ENCODE measurements at regions not wholly inside any gene's neighbourhood (a gene's known extent, or its start where the extent isn't known, plus 50 kb on each side); places are given as distances from the start of the nearest gene placed in this dataset.
"Not testable (repeated sequence)": the region's sequence is repeated elsewhere in the genome, so short reads cannot be mapped to it uniquely, and the experiment has no call there.

DNA sequence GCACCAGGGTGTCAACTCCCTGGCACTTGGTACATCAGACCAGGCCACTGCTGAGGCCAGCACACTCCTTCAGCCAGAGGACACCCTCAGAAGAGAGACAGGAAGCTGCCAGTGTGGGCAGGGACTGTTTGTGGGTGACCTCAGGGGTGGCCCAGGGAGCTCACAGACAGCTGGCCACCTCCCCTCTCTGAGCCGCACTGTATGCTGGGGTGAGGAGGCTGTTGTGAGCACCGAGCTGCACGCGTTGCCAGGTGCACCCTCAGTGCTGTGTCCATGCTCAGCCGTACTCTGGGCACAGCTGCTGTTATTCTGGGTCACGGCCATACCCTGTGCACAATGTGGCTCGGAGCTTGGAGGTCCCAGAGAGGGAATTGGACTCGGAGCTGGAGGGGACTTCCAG, 61.5 kb upstream of the NANOS1 start:
- no peak for DNase-seq

DNA sequence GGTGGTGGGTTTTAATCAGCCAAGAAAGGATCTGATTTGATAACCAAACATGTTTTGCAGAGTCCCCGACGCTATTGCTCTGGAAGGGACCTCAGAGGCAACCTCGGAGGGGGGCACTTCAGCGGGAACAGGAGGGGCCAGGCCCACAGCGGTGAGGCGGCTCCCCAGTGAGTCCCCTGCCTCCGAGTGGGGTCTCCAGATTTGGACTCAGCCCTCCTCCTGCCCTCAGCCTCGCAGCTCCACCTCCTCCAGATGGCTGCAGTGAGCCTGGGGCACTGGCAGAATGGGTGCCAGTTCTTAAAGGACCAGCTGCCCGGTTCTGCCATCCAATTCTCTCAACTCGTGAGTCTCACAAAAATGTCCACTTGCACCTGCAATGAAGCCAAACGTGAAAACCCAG, 61.0 kb upstream of the NANOS1 start:
- DNase-seq, result no peak

- DNase-seq, result no peak
These were observed 60.5 kb upstream of the NANOS1 start for GRCh38 chr10:118969014-118969413.

DNA sequence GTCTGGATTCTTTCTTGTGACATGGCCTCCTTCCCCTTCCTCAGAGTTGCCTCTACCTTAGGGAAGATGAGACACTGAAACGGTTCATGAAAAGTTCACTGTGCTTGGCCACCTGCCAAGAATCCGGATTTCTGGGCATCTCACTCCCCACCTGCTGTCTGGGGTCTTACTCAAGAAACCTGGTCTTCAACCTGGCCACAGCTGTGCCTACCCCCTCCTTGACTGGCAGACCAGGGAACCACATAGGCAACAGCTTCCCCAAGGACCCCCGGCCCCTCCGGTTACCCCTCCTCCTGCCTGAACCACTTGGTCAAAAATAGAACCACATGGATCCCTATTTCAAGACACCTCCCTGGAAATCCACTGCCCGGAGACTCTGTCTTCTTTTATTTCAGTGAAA, 58.7 kb upstream of the NANOS1 start:
- DNase-seq, result no peak

- no peak for DNase-seq
These were observed 58.3 kb upstream of the NANOS1 start for GRCh38 chr10:118971187-118971586.

DNA sequence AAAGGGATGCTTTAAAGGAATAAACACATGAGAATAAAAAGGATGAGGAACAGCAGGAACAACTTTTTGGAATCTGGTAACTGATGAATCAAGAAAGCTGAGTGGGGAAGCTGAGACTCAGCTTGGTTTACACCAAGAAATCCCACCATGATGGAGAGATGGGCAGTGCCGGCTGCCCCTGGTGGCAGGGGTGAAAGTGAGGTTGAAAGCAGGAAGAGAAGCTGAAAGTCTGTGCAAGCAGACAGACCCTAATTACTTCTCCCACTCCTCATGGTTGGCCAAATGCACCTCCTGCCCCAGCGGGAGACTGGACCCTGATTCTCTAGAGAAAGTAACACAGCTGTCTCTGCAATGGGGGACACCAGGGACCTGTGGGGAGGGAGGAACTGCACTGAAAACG, 57.6 kb upstream of the NANOS1 start:
- no peak for DNase-seq

DNA sequence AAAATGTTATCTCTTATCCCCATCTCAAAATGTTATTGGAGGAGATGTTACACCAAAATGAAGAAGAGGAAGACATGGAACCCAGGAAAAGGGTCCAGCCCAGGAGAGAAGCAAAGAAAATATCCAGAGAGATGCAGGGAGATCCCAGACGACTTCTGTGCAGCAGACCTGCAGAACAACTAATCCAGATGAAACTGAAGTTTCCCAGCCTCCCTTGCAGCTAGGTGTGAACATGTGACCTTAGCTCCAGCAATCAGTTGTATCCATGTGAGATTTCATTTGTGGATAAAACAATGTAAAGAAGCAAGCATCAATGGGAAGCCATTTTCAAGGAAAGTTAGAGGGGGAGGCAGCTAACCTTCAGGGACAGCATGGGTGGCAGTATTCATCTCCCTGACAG, 55.8 kb upstream of the NANOS1 start:
- no peak for DNase-seq

DNA sequence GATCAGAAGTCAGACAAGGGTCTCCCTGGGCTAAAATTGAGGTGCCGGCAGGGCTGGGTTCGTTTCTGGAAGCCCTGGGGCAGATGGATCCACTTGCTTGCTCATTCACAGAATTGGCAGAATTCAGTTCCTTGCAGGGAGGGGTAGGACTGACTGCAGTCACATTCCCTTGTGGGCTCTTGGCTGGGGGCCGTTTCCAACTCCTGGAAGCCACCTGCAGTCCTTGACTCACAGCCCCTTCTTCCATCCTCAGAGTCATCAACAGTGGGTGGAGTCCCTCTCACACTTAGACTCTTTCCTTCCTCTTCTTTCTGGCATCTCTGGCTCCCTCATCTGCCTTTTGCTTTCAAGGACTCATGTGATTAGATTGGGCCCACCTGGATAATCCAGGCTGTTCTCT, 54.6 kb upstream of the NANOS1 start:
- DNase-seq, result no peak

DNA sequence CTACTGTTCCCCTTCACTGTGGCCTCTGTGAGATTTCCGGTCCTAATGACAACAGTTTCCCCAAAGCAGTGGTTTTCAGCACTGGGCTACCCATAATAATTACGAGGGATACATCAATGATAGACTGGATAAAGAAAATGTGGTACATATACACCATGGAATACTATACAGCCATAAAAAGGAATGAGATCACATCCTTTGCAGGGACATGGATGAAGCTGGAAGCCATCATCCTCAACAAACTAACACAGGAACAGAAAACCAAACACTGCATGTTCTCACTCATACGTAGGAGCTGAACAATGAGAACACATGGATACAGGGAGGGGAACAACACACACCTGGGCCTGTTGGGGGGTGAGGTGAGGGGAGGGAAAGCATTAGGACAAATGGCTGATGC, 53.3 kb upstream of the NANOS1 start:
- not testable (repeated sequence) for DNase-seq

DNA sequence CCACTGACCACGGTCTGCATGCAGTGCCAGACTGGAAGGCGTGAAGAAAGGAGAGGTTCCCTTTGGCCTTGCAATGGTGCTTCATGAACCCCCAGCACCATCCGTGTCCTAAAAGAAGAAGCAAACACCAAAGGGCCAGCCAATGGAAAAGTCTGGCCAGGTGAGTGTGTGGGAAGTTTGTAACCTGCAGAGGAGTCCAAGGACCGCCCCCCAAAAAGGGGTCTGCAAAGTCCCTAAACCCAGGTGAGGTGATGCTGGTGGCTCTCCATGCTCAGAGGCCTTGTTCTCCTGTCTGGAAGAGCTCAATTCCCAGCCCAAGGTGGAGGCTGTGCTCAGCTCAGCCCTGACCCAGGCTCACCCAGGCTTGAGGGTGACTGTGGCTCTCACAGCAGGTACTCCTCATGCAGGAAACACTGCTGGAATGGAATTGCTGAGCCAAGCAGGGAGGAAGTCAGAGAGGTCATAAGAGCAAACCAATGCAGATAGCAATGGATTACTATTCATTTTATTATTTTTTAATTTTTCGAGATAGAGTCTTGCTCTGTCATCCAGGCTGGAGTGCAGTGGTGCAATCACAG, 52.4 kb upstream of the NANOS1 start:
- DNase-seq, result no peak

- DNase-seq, result no peak
These were observed 51.7 kb upstream of the NANOS1 start for GRCh38 chr10:118977835-118978234.

DNA sequence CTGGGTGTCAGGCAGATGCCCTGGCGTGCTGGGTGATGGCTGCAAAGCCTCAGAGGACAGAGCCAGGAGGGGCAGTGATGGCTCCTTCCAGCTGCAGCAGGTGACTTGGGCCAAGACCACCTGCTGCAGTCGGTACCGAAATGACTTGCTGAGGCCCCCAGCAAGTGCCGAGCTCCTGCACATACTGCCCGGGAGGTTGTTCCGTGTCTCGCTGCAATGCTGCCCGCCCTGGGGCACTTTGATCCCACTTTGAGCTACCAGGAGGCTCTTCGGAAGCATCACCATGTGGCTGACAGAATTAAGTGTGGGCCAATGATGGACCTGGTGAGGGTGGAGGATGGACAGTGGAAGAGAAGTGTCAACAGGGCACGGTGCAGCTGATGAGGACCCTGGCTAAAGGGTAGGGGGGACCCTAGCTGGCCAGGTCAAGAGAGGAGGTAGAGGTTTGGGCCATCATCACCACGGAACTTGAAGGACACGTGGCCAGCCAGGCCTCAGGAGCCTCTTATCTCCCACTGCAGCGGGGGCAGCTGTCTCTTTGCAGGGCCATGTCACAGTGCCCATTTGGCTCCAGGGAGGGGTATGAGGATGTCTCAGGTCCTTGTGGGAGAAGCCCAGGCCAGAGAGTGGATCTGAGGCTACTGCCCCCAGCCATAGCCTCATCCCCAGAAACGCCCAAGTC, 51.1 kb upstream of the NANOS1 start:
- no peak for DNase-seq

DNA sequence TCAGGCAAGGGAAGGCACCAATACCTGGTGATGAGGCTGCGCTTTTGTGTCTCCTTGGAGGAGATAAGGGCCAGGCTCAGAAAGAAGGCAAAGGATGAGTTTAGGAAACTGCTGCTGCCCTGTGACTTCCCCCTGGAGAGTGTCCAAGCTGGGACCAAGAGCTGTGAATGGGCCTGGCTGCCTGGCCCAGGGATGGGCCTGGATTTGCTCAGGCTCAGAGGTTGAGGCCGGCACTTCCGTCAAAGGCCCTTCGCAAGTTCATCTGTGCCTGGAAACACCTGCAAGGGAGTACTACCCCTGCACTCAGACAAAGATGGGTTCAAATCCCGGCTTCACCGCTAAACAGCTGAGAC, 50.5 kb upstream of the NANOS1 start:
- no peak for DNase-seq

- no peak for DNase-seq
These were observed 49.9 kb upstream of the NANOS1 start for GRCh38 chr10:118979661-118980060.
